ENCODE measurements at regions not wholly inside any gene's neighbourhood (a gene's known extent, or its start where the extent isn't known, plus 50 kb on each side); places are given as distances from the start of the nearest gene placed in this dataset.
"Not testable (repeated sequence)": the region's sequence is repeated elsewhere in the genome, so short reads cannot be mapped to it uniquely, and the experiment has no call there.

- DNase-seq (ENCODE audit: low read depth): peak; percentile 14
- TF ChIP-seq CTCF (IDR thresholded peaks at IDR 0.05; ENCODE audit: insufficient read depth, low read depth, low read length, missing control alignments): no peak
These were observed 66.2 kb upstream of the LYRM9 start for GRCh38 chr17:27959382-27959709.

GRCh38 chr17:27960183-27960849, 67.2 kb upstream of the LYRM9 start:
- no peak for DNase-seq (ENCODE audit: low read depth)
- TF ChIP-seq CTCF (IDR thresholded peaks at IDR 0.05; ENCODE audit: insufficient read depth, low read depth, low read length, missing control alignments): no peak
- H3K4me3 ChIP-seq (ENCODE audit: low read depth, low read length): no peak overlapping the region

More at GRCh38 chr17:27959382-27959709, 66.2 kb upstream of the LYRM9 start:
- no peak overlapping the region for H3K4me3 ChIP-seq (ENCODE audit: low read depth, low read length)

- DNase-seq (ENCODE audit: low read depth): not testable (repeated sequence)
These were observed 69.4 kb upstream of the LYRM9 start for GRCh38 chr17:27962581-27962980.

GRCh38 chr17:27965224-27965623, 72.1 kb upstream of the LYRM9 start:
- no peak overlapping the region for H3K4me3 ChIP-seq (ENCODE audit: low read depth, low read length)
- no peak for TF ChIP-seq CTCF (IDR thresholded peaks at IDR 0.05; ENCODE audit: insufficient read depth, low read depth, low read length, missing control alignments)
- no peak for DNase-seq (ENCODE audit: low read depth)

More at GRCh38 chr17:27962581-27962980, 69.4 kb upstream of the LYRM9 start:
- not testable (repeated sequence) for H3K4me3 ChIP-seq (ENCODE audit: low read depth, low read length)

- no peak for TF ChIP-seq CTCF (IDR thresholded peaks at IDR 0.05; ENCODE audit: insufficient read depth, low read depth, low read length, missing control alignments)
- no peak for DNase-seq (ENCODE audit: low read depth)
- H3K4me3 ChIP-seq (ENCODE audit: low read depth, low read length): no peak overlapping the region
These were observed 74.2 kb upstream of the NLK start for GRCh38 chr17:27968206-27968732.

GRCh38 chr17:27970587-27970986, 71.9 kb upstream of the NLK start:
- DNase-seq (ENCODE audit: low read depth): no peak
- TF ChIP-seq CTCF (IDR thresholded peaks at IDR 0.05; ENCODE audit: insufficient read depth, low read depth, low read length, missing control alignments): no peak
- H3K4me3 ChIP-seq (ENCODE audit: low read depth, low read length): no peak overlapping the region

GRCh38 chr17:27973258-27974044, 69.0 kb upstream of the NLK start:
- no peak for TF ChIP-seq CTCF (IDR thresholded peaks at IDR 0.05; ENCODE audit: insufficient read depth, low read depth, low read length, missing control alignments)
- H3K4me3 ChIP-seq (ENCODE audit: low read depth, low read length): no peak overlapping the region
- no peak for DNase-seq (ENCODE audit: low read depth)

All from GM12865 (cell line).